IMR-90 (cell line): ENCODE measurements at regions not wholly inside any gene's neighbourhood (a gene's known extent, or its start where the extent isn't known, plus 50 kb on each side); places are given as distances from the start of the nearest gene placed in this dataset.

ENCODE experiments used
- ATAC-seq: fragments of 200-7000 bp; cut with Tn5 transposase; 2 replicates; pipeline ENCODE4 v1.9.1; 2020; ENCODE audit warnings: low read depth, mild to moderate bottlenecking, moderate library complexity
- BruUV-seq: library from RNA; stranded (reverse); fragments of 400-500 nt; replicated peaks from 2 replicates; lab custom pipeline; 2021; lab: Mats Ljungman, UMichigan
- CTCF ChIA-PET: fragments of 300-600 bp; formaldehyde crosslinking; extraction: SDS; loops from one replicate; lab custom pipeline; 2021; ENCODE audit warnings: antibody characterized with exemption; lab: Yijun Ruan, JAX
- POLR2A ChIA-PET: fragments of 300-600 bp; sonication (Branson Sonifier 250); formaldehyde crosslinking; loops from one replicate; lab custom pipeline; 2022; ENCODE audit warnings: antibody characterized with exemption; ENCODE audit not compliant: unreplicated experiment; lab: Charles Lee
- DNase-seq: peaks from one replicate; pipeline ENCODE4 v3.0.0; 2013
- H2AFZ ChIP-seq: replicated peaks from 2 replicates; pipeline ENCODE3; 2013; ENCODE audit warnings: low read length, mild to moderate bottlenecking; ENCODE audit not compliant: poor library complexity
- H2AK5ac ChIP-seq: 2 replicates; pipeline ENCODE4 v1.6.1; 2013; ENCODE audit warnings: low read depth, low read length, inconsistent platforms
- H2AK9ac ChIP-seq: replicated peaks from 2 replicates; pipeline ENCODE3; 2013; ENCODE audit warnings: mild to moderate bottlenecking, low read depth, low read length, moderate library complexity; ENCODE audit not compliant: poor library complexity
- H2BK120ac ChIP-seq: 2 replicates; pipeline ENCODE4 v1.6.1; 2013; ENCODE audit warnings: low read depth, low read length, inconsistent platforms
- H2BK15ac ChIP-seq: 3 replicates; pipeline ENCODE4 v1.6.1; 2013; ENCODE audit warnings: low read depth, low read length, inconsistent platforms
- H2BK20ac ChIP-seq: 2 replicates; pipeline ENCODE4 v1.6.1; 2013; ENCODE audit warnings: low read depth, mild to moderate bottlenecking, inconsistent platforms, low read length, moderate library complexity
- H2BK5ac ChIP-seq: 2 replicates; pipeline ENCODE4 v1.6.1; 2013; ENCODE audit warnings: mild to moderate bottlenecking, low read depth, low read length, inconsistent platforms; ENCODE audit not compliant: poor library complexity, severe bottlenecking
- H3K14ac ChIP-seq: replicated peaks from 2 replicates; pipeline ENCODE4 v1.6.1; 2013; ENCODE audit warnings: low read depth, low read length, inconsistent platforms
- H3K18ac ChIP-seq: 2 replicates; pipeline ENCODE4 v1.6.1; 2013; ENCODE audit warnings: low read depth, low read length, control low read depth
- H3K23ac ChIP-seq: 2 replicates; pipeline ENCODE4 v1.6.1; 2013; ENCODE audit warnings: low read depth, low read length, inconsistent platforms
- H3K27ac ChIP-seq: 2 replicates; pipeline ENCODE4 v1.5.1; 2013; ENCODE audit warnings: mild to moderate bottlenecking, control low read depth, low read length; ENCODE audit not compliant: insufficient read depth
- H3K27me3 ChIP-seq: 2 replicates; pipeline ENCODE4 v1.6.1; 2013; ENCODE audit warnings: low read length; ENCODE audit not compliant: control insufficient read depth, insufficient read depth
- H3K36me3 ChIP-seq: 2 replicates; pipeline ENCODE4 v1.6.1; 2013; ENCODE audit warnings: low read length, mixed read lengths; ENCODE audit not compliant: control insufficient read depth, insufficient read depth
- H3K4ac ChIP-seq: 2 replicates; pipeline ENCODE4 v1.6.1; 2013; ENCODE audit warnings: low read depth, low read length, inconsistent platforms
- H3K4me1 ChIP-seq: 2 replicates; pipeline ENCODE4 v1.6.1; 2013; ENCODE audit warnings: low read length, mixed read lengths; ENCODE audit not compliant: control insufficient read depth, insufficient read depth
- H3K4me2 ChIP-seq: 2 replicates; pipeline ENCODE4 v1.6.1; 2013; ENCODE audit warnings: low read depth, mild to moderate bottlenecking, control low read depth, low read length, moderate library complexity
- H3K4me3 ChIP-seq: 2 replicates; pipeline ENCODE4 v1.5.1; 2013; ENCODE audit warnings: low read depth, mild to moderate bottlenecking, control low read depth, low read length, moderate library complexity; ENCODE audit not compliant: insufficient read depth
- H3K56ac ChIP-seq: 2 replicates; pipeline ENCODE4 v1.6.1; 2013; ENCODE audit warnings: low read length, inconsistent platforms; ENCODE audit not compliant: insufficient read depth; ENCODE audit errors: extremely low read depth
- H3K79me1 ChIP-seq, 2 experiments: 2 replicates each; pipeline ENCODE4 v1.6.1; 2013; ENCODE audit warnings: low read length in 2 of 2, inconsistent platforms in 1 of 2, low read depth in 1 of 2
- H3K9ac ChIP-seq: 2 replicates; pipeline ENCODE4 v1.6.1; 2013; ENCODE audit warnings: low read depth, low read length, control low read depth
- H3K9me1 ChIP-seq: 2 replicates; pipeline ENCODE4 v1.6.1; 2013; ENCODE audit warnings: low read length, inconsistent platforms; ENCODE audit not compliant: insufficient read depth
- H3K9me3 ChIP-seq: 2 replicates; pipeline ENCODE4 v1.6.1; 2013; ENCODE audit warnings: low read length; ENCODE audit not compliant: control insufficient read depth, insufficient read depth
- H4K20me1 ChIP-seq: 2 replicates; pipeline ENCODE4 v1.6.1; 2013; ENCODE audit warnings: low read length, inconsistent platforms; ENCODE audit not compliant: insufficient read depth
- H4K5ac ChIP-seq: 2 replicates; pipeline ENCODE4 v1.6.1; 2013; ENCODE audit warnings: mild to moderate bottlenecking, low read depth, low read length, control low read depth
- H4K8ac ChIP-seq, 2 experiments: 2 replicates each; pipeline ENCODE4 v1.6.1; 2013; ENCODE audit warnings: low read depth in 2 of 2, low read length in 2 of 2, control low read depth in 1 of 2, inconsistent platforms in 1 of 2
- H4K91ac ChIP-seq: 2 replicates; pipeline ENCODE4 v1.6.1; 2013; ENCODE audit warnings: low read depth, low read length, inconsistent platforms; ENCODE audit not compliant: insufficient read depth
- BHLHE40 ChIP-seq: fragments of 150-350 bp; IDR thresholded peaks from 2 replicates; pipeline ENCODE4 v1.6.1; 2016; ENCODE audit warnings: mild to moderate bottlenecking, low read depth, low read length
- CEBPB ChIP-seq: IDR thresholded peaks from 2 replicates; pipeline ENCODE4 v1.6.1; 2012; ENCODE audit warnings: low read depth, low read length, improper control_type of control experiment
- CHD1 ChIP-seq: IDR thresholded peaks from 2 replicates; pipeline ENCODE4 v1.6.1; 2012; ENCODE audit warnings: low read depth, low read length, improper control_type of control experiment
- FOS ChIP-seq: fragments of 150-350 bp; IDR thresholded peaks from 2 replicates; pipeline ENCODE4 v1.6.1; 2016; ENCODE audit warnings: low read depth, low read length
- MAFK ChIP-seq: IDR thresholded peaks from 2 replicates; pipeline ENCODE4 v1.6.1; 2012; ENCODE audit warnings: low read depth, low read length, improper control_type of control experiment
- MAZ ChIP-seq: IDR thresholded peaks from 2 replicates; pipeline ENCODE4 v1.6.1; 2012; ENCODE audit warnings: low read depth, mild to moderate bottlenecking, low read length, improper control_type of control experiment, moderate library complexity, borderline replicate concordance
- MXI1 ChIP-seq: IDR thresholded peaks from 2 replicates; pipeline ENCODE4 v1.6.1; 2012; ENCODE audit warnings: low read depth, mild to moderate bottlenecking, low read length, moderate library complexity, borderline replicate concordance
- NFE2L2 ChIP-seq: fragments of 150-350 bp; IDR thresholded peaks from 2 replicates; pipeline ENCODE4 v1.6.1; 2016; ENCODE audit warnings: low read depth, mild to moderate bottlenecking, low read length
- POLR2A ChIP-seq: IDR thresholded peaks from 2 replicates; pipeline ENCODE4 v1.6.1; 2012; ENCODE audit warnings: mild to moderate bottlenecking, low read depth, low read length
- RAD21 ChIP-seq: IDR thresholded peaks from 2 replicates; pipeline ENCODE4 v1.6.1; 2012; ENCODE audit warnings: low read length, improper control_type of control experiment
- RCOR1 ChIP-seq: IDR thresholded peaks from 2 replicates; pipeline ENCODE4 v1.6.1; 2012; ENCODE audit warnings: mild to moderate bottlenecking, low read length, improper control_type of control experiment; ENCODE audit not compliant: insufficient replicate concordance
- RFX5 ChIP-seq: IDR thresholded peaks from 2 replicates; pipeline ENCODE4 v1.8.0; 2012; ENCODE audit warnings: low read depth, mild to moderate bottlenecking, low read length, moderate library complexity
- SMC3 ChIP-seq: fragments of 150-350 bp; IDR thresholded peaks from 2 replicates; pipeline ENCODE4 v1.6.1; 2016; ENCODE audit warnings: low read depth, mild to moderate bottlenecking, antibody characterized with exemption, low read length, moderate library complexity
- WGBS, 2 experiments: methylation state at CpG; one replicate each; pipeline versions ENCODE4 v1.1.5 to v1.1.7; 2013; ENCODE audit warnings: missing lambda C conversion rate in 2 of 2; ENCODE audit not compliant: insufficient read length in 1 of 2; ENCODE audit errors: extremely low coverage in 2 of 2; 5-methylcytosine and 5-hydroxymethylcytosine counted together
- dilution Hi-C: fragments of 300-500 bp; cut with HindIII; formaldehyde crosslinking; loops from one replicate; pipeline ENCODE4 v1.14.3; 2018; ENCODE audit warnings: low sequenced_read_pairs; ENCODE audit not compliant: unreplicated experiment
- in situ Hi-C: fragments of 300-500 bp; cut with MboI; formaldehyde crosslinking; loops from 3 replicates; pipeline ENCODE4 v1.14.3; 2019; ENCODE audit warnings: low sequenced_read_pairs, inconsistent platforms, mixed read lengths
- intact Hi-C: fragments of 100-400 bp; cut with micrococcal nuclease; formaldehyde crosslinking; loops from 2 replicates; pipeline ENCODE4 v1.10.0; 2022
- TF ChIP-seq, protein P1 (sequence below): fragments of 150-350 bp; IDR thresholded peaks from 2 replicates; pipeline ENCODE4 v1.6.1; 2016; ENCODE audit warnings: low read depth, mild to moderate bottlenecking, low read length, moderate library complexity, borderline replicate concordance
- TF ChIP-seq, protein P2 (sequence below): conservative IDR thresholded peaks from 2 replicates; pipeline ENCODE4 v1.5.1; 2012; ENCODE audit warnings: mild to moderate bottlenecking, low read depth, low read length, improper control_type of control experiment
- TF ChIP-seq, protein P3 (sequence below): fragments of 150-350 bp; IDR thresholded peaks from 2 replicates; pipeline ENCODE4 v1.6.1; 2017; ENCODE audit warnings: mild to moderate bottlenecking, antibody characterized with exemption, low read length, low read depth

DNA sequence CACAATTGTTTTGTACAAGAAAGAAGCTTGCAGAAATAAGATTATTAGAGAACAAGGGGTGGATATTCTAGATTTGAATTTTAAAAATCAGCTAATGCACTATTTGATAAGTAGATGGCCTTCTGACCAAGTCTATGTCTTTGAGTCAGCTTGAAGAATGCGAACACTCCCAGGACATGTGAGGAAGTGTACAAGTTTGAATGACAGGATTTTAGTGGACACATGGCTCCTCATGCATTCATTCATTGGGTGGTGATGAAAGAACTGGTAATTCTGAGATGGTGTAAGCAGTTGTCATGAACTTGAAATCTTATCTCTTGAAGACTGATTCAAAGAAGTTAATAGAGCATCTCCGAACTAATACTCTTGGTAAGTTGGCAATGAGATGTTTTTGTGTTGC is 548.2 kb upstream of the CNKSR2 start:
- dilution Hi-C loops, result no loop called here
- Histone ChIP-seq H4K5ac (no peak overlapping the region), H2BK20ac (no peak overlapping the region), H4K91ac (no peak overlapping the region), H4K20me1 (no peaks in the 10 kb centered on the region), H3K9me1 (no peaks in the 10 kb centered on the region), H3K56ac (no peak overlapping the region), H3K23ac (no peak overlapping the region), H2BK15ac (no peak overlapping the region), H3K9me3 (no peaks in the 10 kb centered on the region), H3K18ac (no peak overlapping the region), H3K79me1 (no peaks in the 10 kb centered on the region), H3K4me2 (no peak overlapping the region), H3K4me1 (no peaks in the 10 kb centered on the region), H3K14ac (no peak overlapping the region), H3K27ac (no peak overlapping the region), H3K9ac (no peak overlapping the region), H2AK5ac (no peak overlapping the region), H2BK5ac (no peak overlapping the region), H4K8ac (no peak overlapping the region), H2AK9ac (no peak overlapping the region), H2BK120ac (no peak overlapping the region), H3K36me3 (no peaks in the 10 kb centered on the region), H2AFZ (no peak overlapping the region), H3K4ac (no peak overlapping the region), H3K4me3 (no peak overlapping the region), H3K27me3 (no peaks in the 10 kb centered on the region)
- no peak for DNase-seq
- no peak for TF ChIP-seq MXI1
- TF ChIP-seq BHLHE40, result no peak
- TF ChIP-seq MAZ, result no peak
- no peak for TF ChIP-seq POLR2A
- TF ChIP-seq, protein P1, sequence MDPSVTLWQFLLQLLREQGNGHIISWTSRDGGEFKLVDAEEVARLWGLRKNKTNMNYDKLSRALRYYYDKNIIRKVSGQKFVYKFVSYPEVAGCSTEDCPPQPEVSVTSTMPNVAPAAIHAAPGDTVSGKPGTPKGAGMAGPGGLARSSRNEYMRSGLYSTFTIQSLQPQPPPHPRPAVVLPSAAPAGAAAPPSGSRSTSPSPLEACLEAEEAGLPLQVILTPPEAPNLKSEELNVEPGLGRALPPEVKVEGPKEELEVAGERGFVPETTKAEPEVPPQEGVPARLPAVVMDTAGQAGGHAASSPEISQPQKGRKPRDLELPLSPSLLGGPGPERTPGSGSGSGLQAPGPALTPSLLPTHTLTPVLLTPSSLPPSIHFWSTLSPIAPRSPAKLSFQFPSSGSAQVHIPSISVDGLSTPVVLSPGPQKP, result no peak
- TF ChIP-seq MAFK, result no peak
- no peak for TF ChIP-seq SMC3
- TF ChIP-seq RAD21, result no peak
- TF ChIP-seq FOS, result no peak
- TF ChIP-seq CEBPB, result no peak
- TF ChIP-seq NFE2L2, result no peak
- TF ChIP-seq, protein P2, sequence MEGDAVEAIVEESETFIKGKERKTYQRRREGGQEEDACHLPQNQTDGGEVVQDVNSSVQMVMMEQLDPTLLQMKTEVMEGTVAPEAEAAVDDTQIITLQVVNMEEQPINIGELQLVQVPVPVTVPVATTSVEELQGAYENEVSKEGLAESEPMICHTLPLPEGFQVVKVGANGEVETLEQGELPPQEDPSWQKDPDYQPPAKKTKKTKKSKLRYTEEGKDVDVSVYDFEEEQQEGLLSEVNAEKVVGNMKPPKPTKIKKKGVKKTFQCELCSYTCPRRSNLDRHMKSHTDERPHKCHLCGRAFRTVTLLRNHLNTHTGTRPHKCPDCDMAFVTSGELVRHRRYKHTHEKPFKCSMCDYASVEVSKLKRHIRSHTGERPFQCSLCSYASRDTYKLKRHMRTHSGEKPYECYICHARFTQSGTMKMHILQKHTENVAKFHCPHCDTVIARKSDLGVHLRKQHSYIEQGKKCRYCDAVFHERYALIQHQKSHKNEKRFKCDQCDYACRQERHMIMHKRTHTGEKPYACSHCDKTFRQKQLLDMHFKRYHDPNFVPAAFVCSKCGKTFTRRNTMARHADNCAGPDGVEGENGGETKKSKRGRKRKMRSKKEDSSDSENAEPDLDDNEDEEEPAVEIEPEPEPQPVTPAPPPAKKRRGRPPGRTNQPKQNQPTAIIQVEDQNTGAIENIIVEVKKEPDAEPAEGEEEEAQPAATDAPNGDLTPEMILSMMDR, result no peak
- TF ChIP-seq RFX5, result no peak
- TF ChIP-seq CHD1, result no peak
- TF ChIP-seq, protein P3, sequence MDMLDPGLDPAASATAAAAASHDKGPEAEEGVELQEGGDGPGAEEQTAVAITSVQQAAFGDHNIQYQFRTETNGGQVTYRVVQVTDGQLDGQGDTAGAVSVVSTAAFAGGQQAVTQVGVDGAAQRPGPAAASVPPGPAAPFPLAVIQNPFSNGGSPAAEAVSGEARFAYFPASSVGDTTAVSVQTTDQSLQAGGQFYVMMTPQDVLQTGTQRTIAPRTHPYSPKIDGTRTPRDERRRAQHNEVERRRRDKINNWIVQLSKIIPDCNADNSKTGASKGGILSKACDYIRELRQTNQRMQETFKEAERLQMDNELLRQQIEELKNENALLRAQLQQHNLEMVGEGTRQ, result no peak
- TF ChIP-seq RCOR1, result no peak
- ChIA-PET POLR2A (no interaction called here), CTCF (no interaction called here)
- ATAC-seq, result no peak
- WGBS, 2 experiments, result 33% methylated on average over 1 of the region's 2 CpGs; no CpG with 5 or more reads in 1 of the 2 experiments
- BruUV-seq, result no TSS peak
- in situ Hi-C loops, result no loop called here
- intact Hi-C loops, result no loop called here
